ENCODE measurements at regions not wholly inside any gene's neighbourhood (a gene's known extent, or its start where the extent isn't known, plus 50 kb on each side); places are given as distances from the start of the nearest gene placed in this dataset.
"Not testable (repeated sequence)": the region's sequence is repeated elsewhere in the genome, so short reads cannot be mapped to it uniquely, and the experiment has no call there.

DNA sequence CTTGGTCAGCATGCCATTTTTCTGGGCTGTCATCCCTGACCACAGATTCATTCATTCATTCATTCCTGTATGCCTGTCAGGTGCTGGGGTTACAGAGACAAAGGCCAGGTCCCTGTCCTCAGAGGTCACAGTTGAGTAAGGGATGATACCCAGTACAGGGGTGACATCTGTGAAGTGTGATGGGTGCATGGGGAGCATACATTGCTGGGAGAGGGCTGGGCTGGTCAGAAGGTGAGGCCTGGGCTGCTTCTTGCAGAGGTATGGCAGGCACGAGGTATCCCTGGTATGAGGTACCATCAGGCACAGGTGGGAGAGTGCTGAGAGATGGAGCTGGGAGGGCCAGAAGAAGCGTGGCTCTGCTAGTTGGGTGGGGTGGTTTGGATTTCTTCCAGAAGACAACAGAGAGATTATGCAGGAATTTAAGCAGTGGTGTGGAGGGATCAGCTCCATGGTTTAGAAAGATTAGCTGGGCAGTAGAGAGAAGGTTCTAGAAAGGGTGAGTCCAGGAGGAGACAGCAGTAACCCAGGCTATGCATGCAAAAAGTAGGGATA is 181.9 kb upstream of the HAAO start:
- Histone ChIP-seq H3K36me3 (ENCODE audit: control insufficient read depth, insufficient read depth, low read length) (no peaks in the 10 kb centered on the region), H3K4me1 (ENCODE audit: control insufficient read depth, insufficient read depth, low read length) (peaks cover 8% of the 10 kb centered on the region), H3K9me3 (ENCODE audit: control insufficient read depth, low read length) (no peaks in the 10 kb centered on the region), H3K4me3 (ENCODE audit: insufficient read depth, low read depth, low read length) (no peak overlapping the region), H3K27me3 (ENCODE audit: control insufficient read depth, insufficient read depth, low read length, poor library complexity, severe bottlenecking) (no peaks in the 10 kb centered on the region), H3K27ac (ENCODE audit: insufficient read depth, low read depth, low read length, poor library complexity, severe bottlenecking) (no peak overlapping the region)
- 88 to 97% methylated on average over 2 of the region's 2 CpGs for WGBS, 2 experiments

DNA sequence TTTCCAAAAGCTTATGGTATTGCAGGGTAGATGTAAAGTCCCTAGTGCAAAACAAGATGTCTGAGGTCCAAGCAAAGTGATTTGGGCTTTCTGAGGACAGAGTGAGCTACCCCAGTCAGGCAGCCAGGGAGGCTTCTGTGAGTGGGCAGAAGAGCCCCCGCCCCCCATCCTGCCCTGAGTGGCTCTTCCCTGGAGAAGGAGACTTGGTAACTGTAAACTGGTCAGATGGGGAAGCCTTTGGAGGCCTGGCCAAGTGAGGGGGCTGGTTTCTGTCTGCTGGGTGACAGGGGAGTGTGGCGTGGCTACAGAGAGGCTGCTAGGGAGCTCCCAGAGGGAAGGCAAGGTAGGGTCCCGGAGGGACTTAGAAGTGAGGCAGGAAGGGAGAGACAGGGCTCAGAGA is 181.3 kb upstream of the HAAO start:
- 89 to 90% methylated on average over 3 of the region's 3 CpGs for WGBS, 2 experiments
- peaks cover 8% of the 10 kb centered on the region for H3K4me1 ChIP-seq (ENCODE audit: control insufficient read depth, insufficient read depth, low read length)
- no peaks in the 10 kb centered on the region for H3K27me3 ChIP-seq (ENCODE audit: control insufficient read depth, insufficient read depth, low read length, poor library complexity, severe bottlenecking)
- no peak overlapping the region for H3K27ac ChIP-seq (ENCODE audit: insufficient read depth, low read depth, low read length, poor library complexity, severe bottlenecking)
- no peaks in the 10 kb centered on the region for H3K9me3 ChIP-seq (ENCODE audit: control insufficient read depth, low read length)
- H3K36me3 ChIP-seq (ENCODE audit: control insufficient read depth, insufficient read depth, low read length), result no peaks in the 10 kb centered on the region
- no peak overlapping the region for H3K4me3 ChIP-seq (ENCODE audit: insufficient read depth, low read depth, low read length)

DNA sequence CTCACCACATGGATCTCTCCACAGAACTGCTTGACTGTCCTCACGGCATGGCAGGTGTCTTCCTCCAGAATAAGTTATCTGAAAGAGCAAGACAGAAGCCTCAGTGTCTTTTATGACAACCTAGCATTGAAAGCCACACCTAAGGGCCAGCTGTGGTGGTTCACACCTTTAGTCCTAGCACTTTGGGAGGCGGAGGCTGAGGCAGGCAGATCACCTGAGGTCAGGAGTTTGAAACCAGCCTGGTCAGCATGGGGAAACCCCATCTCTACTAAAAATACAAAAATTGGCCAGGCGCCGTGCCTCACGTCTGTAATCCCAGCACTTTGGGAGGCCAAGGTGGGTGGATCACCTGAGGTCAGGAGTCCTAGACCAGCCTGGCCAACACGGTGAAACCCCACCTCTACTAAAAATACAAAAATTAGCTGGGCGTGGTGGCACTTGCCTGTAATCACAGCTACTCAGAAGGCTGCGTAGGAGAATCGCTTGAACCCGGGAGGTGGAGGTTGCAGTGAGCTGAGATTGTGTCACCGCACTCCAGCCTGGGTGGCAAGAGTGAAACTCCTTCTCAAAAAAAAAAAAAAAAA is 180.6 kb upstream of the HAAO start:
- H3K4me3 ChIP-seq (ENCODE audit: insufficient read depth, low read depth, low read length); H3K9me3 ChIP-seq (ENCODE audit: control insufficient read depth, low read length); H3K27ac ChIP-seq (ENCODE audit: insufficient read depth, low read depth, low read length, poor library complexity, severe bottlenecking); H3K36me3 ChIP-seq (ENCODE audit: control insufficient read depth, insufficient read depth, low read length); H3K27me3 ChIP-seq (ENCODE audit: control insufficient read depth, insufficient read depth, low read length, poor library complexity, severe bottlenecking); H3K4me1 ChIP-seq (ENCODE audit: control insufficient read depth, insufficient read depth, low read length): not testable (repeated sequence)
- WGBS, 2 experiments, result 88 to 94% methylated on average over 10 to 11 of the region's 11 CpGs

DNA sequence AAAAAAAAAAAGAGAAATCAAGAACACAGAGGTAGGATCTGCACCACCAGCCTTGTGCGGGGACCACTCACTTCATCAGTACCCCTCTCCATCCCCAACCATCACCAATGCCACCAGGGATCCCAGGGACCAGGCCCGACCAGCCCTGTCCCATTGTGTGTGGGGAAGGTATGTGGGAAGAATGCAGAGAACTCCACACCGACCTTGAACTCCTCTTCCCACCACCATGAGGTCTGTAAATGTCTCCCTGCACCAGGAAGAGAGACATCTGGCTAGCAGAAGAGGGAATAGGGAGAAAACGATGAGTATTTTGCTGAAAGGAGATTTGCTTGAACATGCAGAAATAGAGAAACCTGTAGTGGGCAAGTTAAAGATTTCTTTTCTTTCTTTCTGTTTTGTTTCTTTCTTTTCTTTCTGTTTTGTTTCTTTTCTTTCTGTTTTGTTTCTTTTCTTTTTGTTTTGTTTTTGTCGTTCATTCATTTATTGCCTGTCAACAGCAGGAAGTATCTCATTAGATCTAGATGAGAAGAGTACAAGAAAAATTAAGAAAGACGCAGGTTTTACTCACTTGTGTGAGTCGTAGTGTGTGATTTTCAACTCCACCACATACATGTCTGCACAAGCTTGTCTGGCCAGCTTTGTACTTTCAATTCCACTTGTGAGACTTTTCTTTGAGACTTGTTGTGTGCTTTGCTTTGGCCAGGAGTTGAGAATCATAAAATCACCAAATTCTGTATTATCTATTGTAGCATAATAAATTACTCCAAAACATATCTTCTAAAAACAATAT is 179.8 kb upstream of the HAAO start:
- Histone ChIP-seq H3K27me3 (ENCODE audit: control insufficient read depth, insufficient read depth, low read length, poor library complexity, severe bottlenecking) (no peaks in the 10 kb centered on the region), H3K4me3 (ENCODE audit: insufficient read depth, low read depth, low read length) (no peak overlapping the region), H3K27ac (ENCODE audit: insufficient read depth, low read depth, low read length, poor library complexity, severe bottlenecking) (no peak overlapping the region), H3K36me3 (ENCODE audit: control insufficient read depth, insufficient read depth, low read length) (no peaks in the 10 kb centered on the region), H3K4me1 (ENCODE audit: control insufficient read depth, insufficient read depth, low read length) (peaks cover 8% of the 10 kb centered on the region), H3K9me3 (ENCODE audit: control insufficient read depth, low read length) (no peaks in the 10 kb centered on the region)
- WGBS, 2 experiments, result 62% methylated on average over 3 to 6 of the region's 7 CpGs

DNA sequence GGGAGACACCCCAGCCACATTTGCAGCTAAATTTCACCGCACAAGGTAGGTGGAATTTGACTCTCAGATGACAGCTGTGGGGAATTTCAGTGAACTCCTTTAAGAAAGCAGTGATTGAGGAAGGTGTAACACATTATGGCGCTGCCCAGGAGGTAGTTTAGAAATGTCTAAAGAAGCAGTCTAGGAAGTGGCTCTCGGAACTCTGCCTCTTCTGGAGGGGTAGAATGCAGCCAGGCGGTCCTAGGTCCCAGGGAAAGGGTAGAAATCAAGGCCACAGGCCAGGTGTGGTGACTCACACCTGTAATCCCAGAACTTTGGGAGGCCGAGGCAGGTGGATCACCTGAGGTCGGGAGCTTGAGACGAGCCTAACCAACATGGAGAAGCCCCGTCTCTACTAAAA is 179.0 kb upstream of the HAAO start:
- H3K36me3 ChIP-seq (ENCODE audit: control insufficient read depth, insufficient read depth, low read length), result no peaks in the 10 kb centered on the region
- H3K4me3 ChIP-seq (ENCODE audit: insufficient read depth, low read depth, low read length), result no peak overlapping the region
- WGBS, 2 experiments, result 83 to 87% methylated on average over 6 to 8 of the region's 8 CpGs

DNA sequence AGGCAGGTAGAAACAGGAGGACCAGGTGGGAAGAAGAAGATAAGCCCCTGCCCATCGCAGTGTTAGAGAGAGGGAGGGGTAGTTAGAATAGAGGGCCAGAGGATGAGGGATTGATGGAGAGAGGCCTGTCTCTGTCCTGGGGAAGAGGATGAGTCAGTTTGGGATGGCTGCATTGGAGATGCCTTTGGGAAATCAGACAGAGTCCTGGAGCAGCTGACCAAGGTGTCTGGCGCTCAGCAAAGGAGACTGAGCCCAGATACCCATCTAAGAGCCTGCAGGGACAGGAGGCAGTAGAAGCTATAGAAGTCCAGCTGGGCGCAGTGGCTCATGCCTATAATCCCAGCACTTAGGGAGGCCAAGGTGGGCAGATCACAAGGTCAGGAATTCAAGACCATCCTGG is 177.8 kb upstream of the HAAO start:
- H3K27ac ChIP-seq (ENCODE audit: insufficient read depth, low read depth, low read length, poor library complexity, severe bottlenecking), result no peak overlapping the region
- 88 to 94% methylated on average over 3 of the region's 3 CpGs for WGBS, 2 experiments
- H3K4me3 ChIP-seq (ENCODE audit: insufficient read depth, low read depth, low read length), result no peak overlapping the region
- no peaks in the 10 kb centered on the region for H3K9me3 ChIP-seq (ENCODE audit: control insufficient read depth, low read length)
- H3K36me3 ChIP-seq (ENCODE audit: control insufficient read depth, insufficient read depth, low read length), result no peaks in the 10 kb centered on the region
- H3K27me3 ChIP-seq (ENCODE audit: control insufficient read depth, insufficient read depth, low read length, poor library complexity, severe bottlenecking), result no peaks in the 10 kb centered on the region
- H3K4me1 ChIP-seq (ENCODE audit: control insufficient read depth, insufficient read depth, low read length), result peaks cover 8% of the 10 kb centered on the region

More for the DNA sequence above, 179.0 kb upstream of the HAAO start:
- Histone ChIP-seq H3K27me3 (ENCODE audit: control insufficient read depth, insufficient read depth, low read length, poor library complexity, severe bottlenecking) (no peaks in the 10 kb centered on the region), H3K27ac (ENCODE audit: insufficient read depth, low read depth, low read length, poor library complexity, severe bottlenecking) (no peak overlapping the region), H3K4me1 (ENCODE audit: control insufficient read depth, insufficient read depth, low read length) (peaks cover 8% of the 10 kb centered on the region), H3K9me3 (ENCODE audit: control insufficient read depth, low read length) (no peaks in the 10 kb centered on the region)

DNA sequence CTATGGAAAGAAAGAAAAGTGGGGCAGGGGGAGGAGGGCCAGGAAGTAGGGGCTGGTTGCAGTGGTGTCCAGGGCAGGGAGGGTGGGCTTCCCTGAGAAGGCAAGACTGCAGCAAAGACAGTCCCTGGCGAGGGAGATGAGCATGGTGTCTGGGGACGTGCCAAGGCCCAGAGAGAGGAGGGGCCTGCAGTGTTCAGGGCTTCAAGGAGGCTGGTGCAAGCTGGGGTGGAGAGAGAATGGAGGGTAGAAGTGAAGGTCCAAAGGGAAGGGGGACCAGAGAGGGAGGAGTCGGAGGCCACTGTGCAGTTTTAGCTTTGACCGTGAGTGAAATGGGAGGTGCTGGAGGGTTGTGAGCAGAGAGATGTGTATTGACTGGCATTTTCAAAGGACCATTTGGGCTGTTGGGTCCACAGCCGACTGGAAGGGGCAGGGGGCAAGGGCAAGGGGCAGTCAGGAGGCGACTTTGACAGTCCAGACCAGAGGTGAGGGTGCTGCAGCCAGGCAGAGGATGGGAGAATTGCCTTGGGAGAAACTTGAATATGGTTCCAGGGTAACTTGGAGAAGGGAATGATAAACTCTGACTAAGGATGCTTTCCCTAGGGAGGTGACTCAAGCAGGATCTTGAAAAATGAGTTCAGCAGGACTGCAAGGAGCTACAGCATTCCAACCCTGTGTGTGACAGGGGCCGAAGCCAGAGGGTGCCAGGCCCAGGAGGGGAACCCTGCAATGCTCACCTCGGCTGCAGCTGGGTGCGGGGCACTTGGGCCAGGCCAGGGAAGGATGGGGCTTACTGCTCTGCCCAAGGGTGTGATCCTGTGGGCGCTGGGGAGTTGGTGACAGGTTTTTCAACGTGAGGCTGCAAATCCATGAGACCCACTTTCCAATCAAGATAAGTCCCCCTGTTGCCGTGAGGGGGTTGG is 177.1 kb upstream of the HAAO start:
- WGBS, 2 experiments, result 85 to 86% methylated on average over 12 of the region's 12 CpGs

DNA sequence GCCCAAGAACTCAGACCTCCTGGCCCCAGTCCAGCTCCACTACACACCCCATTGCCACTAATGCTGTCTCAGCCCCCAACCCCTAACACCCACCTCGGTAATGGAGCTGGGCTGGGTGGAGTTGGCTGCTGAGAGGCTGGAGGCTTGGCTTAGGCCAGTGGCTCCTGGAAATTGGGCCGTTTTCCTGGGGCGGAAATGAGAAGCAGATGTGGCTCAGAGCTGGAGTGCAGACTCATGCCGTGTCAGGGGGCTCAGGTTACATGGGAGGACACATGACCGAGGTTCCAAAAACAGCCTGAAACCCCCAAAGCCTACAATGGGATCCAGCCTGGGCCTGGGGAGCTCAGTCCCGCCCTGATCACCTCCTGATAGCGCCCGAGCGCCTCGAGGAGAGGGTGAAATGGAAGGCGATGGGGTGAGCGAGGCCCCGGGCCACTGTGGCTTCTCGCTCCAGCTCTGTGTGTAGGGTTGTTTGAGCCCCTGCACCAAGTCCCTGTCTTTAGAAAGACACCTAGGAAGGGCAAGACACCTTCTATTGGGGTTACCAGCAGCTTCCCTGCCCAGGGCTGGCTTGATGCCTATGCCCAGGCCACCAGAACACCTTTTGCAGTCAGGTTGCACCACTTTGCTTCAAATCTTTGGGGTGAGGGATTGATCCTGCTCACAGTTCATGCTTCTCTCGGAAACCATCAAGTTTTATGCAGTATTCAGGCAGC is 175.7 kb upstream of the HAAO start:
- H3K36me3 ChIP-seq (ENCODE audit: control insufficient read depth, insufficient read depth, low read length), result no peaks in the 10 kb centered on the region
- no peak overlapping the region for H3K27ac ChIP-seq (ENCODE audit: insufficient read depth, low read depth, low read length, poor library complexity, severe bottlenecking)
- H3K4me1 ChIP-seq (ENCODE audit: control insufficient read depth, insufficient read depth, low read length), result no peaks in the 10 kb centered on the region
- H3K27me3 ChIP-seq (ENCODE audit: control insufficient read depth, insufficient read depth, low read length, poor library complexity, severe bottlenecking), result no peaks in the 10 kb centered on the region
- 91% methylated on average over 15 of the region's 15 CpGs for WGBS, 2 experiments
- no peaks in the 10 kb centered on the region for H3K9me3 ChIP-seq (ENCODE audit: control insufficient read depth, low read length)
- no peak overlapping the region for H3K4me3 ChIP-seq (ENCODE audit: insufficient read depth, low read depth, low read length)

More for the DNA sequence above, 177.1 kb upstream of the HAAO start:
- Histone ChIP-seq H3K4me3 (ENCODE audit: insufficient read depth, low read depth, low read length) (no peak overlapping the region), H3K9me3 (ENCODE audit: control insufficient read depth, low read length) (no peaks in the 10 kb centered on the region), H3K27me3 (ENCODE audit: control insufficient read depth, insufficient read depth, low read length, poor library complexity, severe bottlenecking) (no peaks in the 10 kb centered on the region), H3K27ac (ENCODE audit: insufficient read depth, low read depth, low read length, poor library complexity, severe bottlenecking) (no peak overlapping the region), H3K4me1 (ENCODE audit: control insufficient read depth, insufficient read depth, low read length) (peaks cover 2% of the 10 kb centered on the region), H3K36me3 (ENCODE audit: control insufficient read depth, insufficient read depth, low read length) (no peaks in the 10 kb centered on the region)

DNA sequence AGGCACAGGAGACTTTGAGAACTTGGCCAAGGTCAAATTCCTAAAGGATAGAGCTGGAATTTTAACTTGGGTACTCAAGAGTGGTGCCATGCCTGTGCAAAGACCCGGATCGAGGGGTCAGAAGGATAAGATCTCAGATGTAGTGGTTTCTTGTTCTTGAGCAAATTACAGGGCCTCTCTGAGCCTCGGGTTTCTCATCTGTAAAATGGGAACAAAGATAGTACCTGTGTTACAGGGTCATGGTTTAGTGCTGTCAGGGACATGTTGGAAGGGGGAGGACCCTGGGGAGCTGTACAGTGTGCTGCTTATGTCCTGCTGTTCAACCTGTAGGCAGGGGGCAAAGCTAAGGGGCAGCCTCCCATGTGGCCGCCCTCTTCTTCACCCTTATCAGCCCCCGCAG is 173.5 kb upstream of the HAAO start:
- Histone ChIP-seq H3K36me3 (ENCODE audit: control insufficient read depth, insufficient read depth, low read length) (no peaks in the 10 kb centered on the region), H3K27me3 (ENCODE audit: control insufficient read depth, insufficient read depth, low read length, poor library complexity, severe bottlenecking) (no peaks in the 10 kb centered on the region), H3K4me1 (ENCODE audit: control insufficient read depth, insufficient read depth, low read length) (peaks cover 14% of the 10 kb centered on the region), H3K4me3 (ENCODE audit: insufficient read depth, low read depth, low read length) (no peak overlapping the region), H3K27ac (ENCODE audit: insufficient read depth, low read depth, low read length, poor library complexity, severe bottlenecking) (no peak overlapping the region), H3K9me3 (ENCODE audit: control insufficient read depth, low read length) (no peaks in the 10 kb centered on the region)
- 93 to 96% methylated on average over 5 of the region's 5 CpGs for whole genome bisulfite sequencing, 2 experiments
